GM21786 (cell line): ENCODE measurements at regions not wholly inside any gene's neighbourhood (a gene's known extent, or its start where the extent isn't known, plus 50 kb on each side); places are given as distances from the start of the nearest gene placed in this dataset.
"Not testable (repeated sequence)": the region's sequence is repeated elsewhere in the genome, so short reads cannot be mapped to it uniquely, and the experiment has no call there.

Source experiments
- ATAC-seq: cut with Tn5 transposase; IDR thresholded peaks from one replicate; pipeline ENCODE4 v1.9.1; 2021; ENCODE audit not compliant: unreplicated experiment

- no peak for ATAC-seq
These were observed 52.8 kb upstream of the VWDE start for GRCh38 chr7:12456506-12456905.

GRCh38 chr7:12458520-12459131 is 55.0 kb upstream of the VWDE start:
- peak; percentile 97 for ATAC-seq

- ATAC-seq, result no peak
These were observed 64.2 kb upstream of the VWDE start for GRCh38 chr7:12467837-12468236.

GRCh38 chr7:12469568-12469967 is 65.9 kb upstream of the VWDE start:
- no peak for ATAC-seq

- no peak for ATAC-seq
These were observed 67.3 kb upstream of the VWDE start for GRCh38 chr7:12470930-12471329.

GRCh38 chr7:12474035-12474434 is 70.4 kb upstream of the VWDE start:
- no peak for ATAC-seq

- ATAC-seq, result no peak
These were observed 71.8 kb upstream of the VWDE start for GRCh38 chr7:12475362-12476063.

- ATAC-seq, result no peak
These were observed 74.0 kb upstream of the VWDE start for GRCh38 chr7:12477620-12478019.

- peak; percentile 94 for ATAC-seq
These were observed 78.1 kb upstream of the VWDE start for GRCh38 chr7:12481722-12482121.

GRCh38 chr7:12485845-12486244 is 82.2 kb upstream of the VWDE start:
- ATAC-seq, result no peak

GRCh38 chr7:12488341-12488740 is 82.2 kb upstream of the SCIN start:
- ATAC-seq, result no peak

- peak; percentile 81 for ATAC-seq
These were observed 80.3 kb upstream of the SCIN start for GRCh38 chr7:12490107-12490688.

- ATAC-seq, result no peak
These were observed 79.6 kb upstream of the SCIN start for GRCh38 chr7:12490940-12491339.

GRCh38 chr7:12491526-12491925 is 79.0 kb upstream of the SCIN start:
- no peak for ATAC-seq

- ATAC-seq, result no peak
These were observed 77.1 kb upstream of the SCIN start for GRCh38 chr7:12493407-12493806.

- no peak for ATAC-seq
These were observed 76.4 kb upstream of the SCIN start for GRCh38 chr7:12493863-12494686.

GRCh38 chr7:12494687-12495024 is 75.9 kb upstream of the SCIN start:
- no peak for ATAC-seq

- ATAC-seq, result not testable (repeated sequence)
These were observed 73.4 kb upstream of the SCIN start for GRCh38 chr7:12496901-12497674.

GRCh38 chr7:12504149-12504548 is 66.4 kb upstream of the SCIN start:
- ATAC-seq, result peak; percentile 68

GRCh38 chr7:12508005-12508404 is 62.5 kb upstream of the SCIN start:
- no peak for ATAC-seq

GRCh38 chr7:12508554-12508953 is 62.0 kb upstream of the SCIN start:
- ATAC-seq, result no peak
